ENCODE measurements at regions not wholly inside any gene's neighbourhood (a gene's known extent, or its start where the extent isn't known, plus 50 kb on each side); places are given as distances from the start of the nearest gene placed in this dataset.

DNA sequence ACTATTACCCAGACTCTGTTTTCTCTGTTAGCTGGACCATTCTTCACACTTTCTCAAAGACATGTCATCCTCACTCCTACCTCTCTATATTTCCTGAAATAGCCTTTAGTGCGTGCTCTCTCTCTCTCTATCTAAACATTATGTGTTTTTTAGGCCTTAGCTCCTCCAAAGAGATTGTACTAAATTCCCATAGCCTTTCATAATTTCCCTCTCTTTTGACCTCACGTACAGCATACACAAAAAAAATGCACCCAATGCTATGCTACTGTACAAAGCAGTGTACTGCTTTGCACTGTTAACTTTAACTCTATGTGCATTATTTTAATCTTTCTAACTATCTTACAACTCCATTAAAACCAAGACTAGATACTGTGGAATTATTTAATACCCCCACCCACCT, 288.4 kb downstream of the DAD1 start:
- no peak for DNase-seq (ENCODE audit: insufficient read length, low spot score, missing footprints)
- Histone ChIP-seq H3K36me3 (ENCODE audit: insufficient read depth, low read length) (no peaks in the 10 kb centered on the region), H3K4me3 (ENCODE audit: insufficient read depth, low read length) (no peak overlapping the region), H3K27ac (ENCODE audit: low read depth, low read length) (no peak overlapping the region), H4K20me1 (ENCODE audit: insufficient read depth, low read length) (no peaks in the 10 kb centered on the region), H3K9me3 (ENCODE audit: low read depth, low read length) (no peaks in the 10 kb centered on the region), H3K27me3 (ENCODE audit: insufficient read depth, low read length) (peaks cover 17% of the 10 kb centered on the region), H3K4me1 (ENCODE audit: insufficient read depth, low read length) (peaks cover 8% of the 10 kb centered on the region), H2AFZ (ENCODE audit: low read length) (no peak overlapping the region), H3K4me2 (ENCODE audit: insufficient read depth, low read length) (no peak overlapping the region), H3K79me2 (ENCODE audit: insufficient read depth, low read length) (no peaks in the 10 kb centered on the region)
- TF ChIP-seq, protein P1, sequence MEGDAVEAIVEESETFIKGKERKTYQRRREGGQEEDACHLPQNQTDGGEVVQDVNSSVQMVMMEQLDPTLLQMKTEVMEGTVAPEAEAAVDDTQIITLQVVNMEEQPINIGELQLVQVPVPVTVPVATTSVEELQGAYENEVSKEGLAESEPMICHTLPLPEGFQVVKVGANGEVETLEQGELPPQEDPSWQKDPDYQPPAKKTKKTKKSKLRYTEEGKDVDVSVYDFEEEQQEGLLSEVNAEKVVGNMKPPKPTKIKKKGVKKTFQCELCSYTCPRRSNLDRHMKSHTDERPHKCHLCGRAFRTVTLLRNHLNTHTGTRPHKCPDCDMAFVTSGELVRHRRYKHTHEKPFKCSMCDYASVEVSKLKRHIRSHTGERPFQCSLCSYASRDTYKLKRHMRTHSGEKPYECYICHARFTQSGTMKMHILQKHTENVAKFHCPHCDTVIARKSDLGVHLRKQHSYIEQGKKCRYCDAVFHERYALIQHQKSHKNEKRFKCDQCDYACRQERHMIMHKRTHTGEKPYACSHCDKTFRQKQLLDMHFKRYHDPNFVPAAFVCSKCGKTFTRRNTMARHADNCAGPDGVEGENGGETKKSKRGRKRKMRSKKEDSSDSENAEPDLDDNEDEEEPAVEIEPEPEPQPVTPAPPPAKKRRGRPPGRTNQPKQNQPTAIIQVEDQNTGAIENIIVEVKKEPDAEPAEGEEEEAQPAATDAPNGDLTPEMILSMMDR (IDR thresholded peaks at IDR 0.05; ENCODE audit: extremely low read depth, low read depth, low read length): no peak

DNA sequence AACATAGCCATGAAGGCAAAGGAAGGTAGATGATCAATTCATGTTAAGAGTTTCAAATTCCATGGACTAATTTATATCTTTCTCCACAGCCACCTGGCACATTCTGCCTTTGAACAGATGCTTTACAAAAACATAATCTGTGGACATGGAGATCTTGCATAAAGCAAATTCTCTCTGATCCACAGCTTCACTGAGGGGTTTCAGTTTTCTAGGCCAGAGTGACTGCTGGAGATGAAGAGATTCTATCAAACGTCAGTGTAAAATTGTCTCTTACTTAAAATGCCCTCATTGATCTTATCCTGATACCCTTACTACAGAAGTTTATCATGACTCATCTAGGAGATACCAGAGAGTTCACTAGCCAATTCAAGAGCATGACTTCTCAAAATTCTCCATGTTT, 291.6 kb downstream of the DAD1 start:
- H4K20me1 ChIP-seq (ENCODE audit: insufficient read depth, low read length): no peaks in the 10 kb centered on the region
- no peak overlapping the region for H3K4me2 ChIP-seq (ENCODE audit: insufficient read depth, low read length)
- TF ChIP-seq, protein P1 (IDR thresholded peaks at IDR 0.05; ENCODE audit: extremely low read depth, low read depth, low read length): no peak

DNA sequence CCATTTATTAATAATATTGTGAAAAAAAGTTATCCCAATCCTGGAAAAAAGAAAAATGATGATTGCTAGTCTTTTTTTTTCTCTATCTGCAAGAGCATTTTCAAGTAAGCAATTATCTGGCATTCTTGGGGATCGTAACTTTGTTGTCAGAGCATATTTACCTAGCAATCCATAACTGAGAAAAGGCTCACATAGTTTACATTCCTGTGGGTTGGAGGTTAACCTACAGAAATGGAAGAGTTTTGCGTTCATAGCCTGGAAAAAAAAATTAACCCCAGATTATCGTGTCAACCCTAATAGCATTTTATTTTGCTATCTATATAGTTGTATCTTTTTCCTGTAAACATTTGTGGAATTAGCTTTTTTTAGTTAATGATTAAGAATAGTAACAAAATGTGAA, 292.3 kb downstream of the DAD1 start:
- Histone ChIP-seq H3K4me1 (ENCODE audit: insufficient read depth, low read length) (peaks cover 4% of the 10 kb centered on the region), H2AFZ (ENCODE audit: low read length) (no peak overlapping the region), H3K27me3 (ENCODE audit: insufficient read depth, low read length) (peaks cover 7% of the 10 kb centered on the region), H3K79me2 (ENCODE audit: insufficient read depth, low read length) (no peaks in the 10 kb centered on the region), H3K9me3 (ENCODE audit: low read depth, low read length) (no peaks in the 10 kb centered on the region), H4K20me1 (ENCODE audit: insufficient read depth, low read length) (no peaks in the 10 kb centered on the region), H3K4me2 (ENCODE audit: insufficient read depth, low read length) (no peak overlapping the region), H3K4me3 (ENCODE audit: insufficient read depth, low read length) (no peak overlapping the region), H3K27ac (ENCODE audit: low read depth, low read length) (no peak overlapping the region), H3K36me3 (ENCODE audit: insufficient read depth, low read length) (no peaks in the 10 kb centered on the region)
- TF ChIP-seq, protein P1 (IDR thresholded peaks at IDR 0.05; ENCODE audit: extremely low read depth, low read depth, low read length): no peak
- no peak for DNase-seq (ENCODE audit: insufficient read length, low spot score, missing footprints)

More for the DNA sequence above, 291.6 kb downstream of the DAD1 start:
- H3K79me2 ChIP-seq (ENCODE audit: insufficient read depth, low read length): no peaks in the 10 kb centered on the region
- peaks cover 7% of the 10 kb centered on the region for H3K27me3 ChIP-seq (ENCODE audit: insufficient read depth, low read length)
- no peak overlapping the region for H3K4me3 ChIP-seq (ENCODE audit: insufficient read depth, low read length)
- DNase-seq (ENCODE audit: insufficient read length, low spot score, missing footprints): no peak
- no peak overlapping the region for H2AFZ ChIP-seq (ENCODE audit: low read length)
- H3K27ac ChIP-seq (ENCODE audit: low read depth, low read length): no peak overlapping the region
- H3K9me3 ChIP-seq (ENCODE audit: low read depth, low read length): no peaks in the 10 kb centered on the region
- peaks cover 4% of the 10 kb centered on the region for H3K4me1 ChIP-seq (ENCODE audit: insufficient read depth, low read length)
- no peaks in the 10 kb centered on the region for H3K36me3 ChIP-seq (ENCODE audit: insufficient read depth, low read length)

DNA sequence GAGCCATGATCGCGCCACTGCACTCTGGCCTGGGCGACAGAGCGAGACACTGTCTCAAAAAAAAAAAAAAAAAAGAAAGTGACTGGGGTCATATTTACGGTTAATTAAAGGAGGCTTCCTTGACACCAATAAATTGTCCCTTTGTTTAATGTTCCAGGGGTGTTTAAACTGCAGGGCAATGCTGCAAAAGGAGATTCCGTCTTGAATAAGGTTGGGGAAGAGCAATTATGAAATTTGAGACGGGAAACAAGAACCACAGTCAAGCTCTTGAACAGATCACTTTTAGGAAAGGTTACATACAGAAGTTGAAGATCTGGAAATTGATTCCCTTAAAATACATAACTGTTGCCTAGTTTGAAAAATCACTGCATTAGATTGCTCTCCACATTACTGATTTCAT, 292.9 kb downstream of the DAD1 start:
- Histone ChIP-seq H2AFZ (ENCODE audit: low read length) (no peak overlapping the region), H3K36me3 (ENCODE audit: insufficient read depth, low read length) (no peaks in the 10 kb centered on the region), H3K9me3 (ENCODE audit: low read depth, low read length) (no peaks in the 10 kb centered on the region), H3K4me2 (ENCODE audit: insufficient read depth, low read length) (no peak overlapping the region), H3K79me2 (ENCODE audit: insufficient read depth, low read length) (no peaks in the 10 kb centered on the region), H3K27ac (ENCODE audit: low read depth, low read length) (no peak overlapping the region), H3K4me3 (ENCODE audit: insufficient read depth, low read length) (no peak overlapping the region), H3K4me1 (ENCODE audit: insufficient read depth, low read length) (peaks cover 4% of the 10 kb centered on the region), H3K27me3 (ENCODE audit: insufficient read depth, low read length) (peaks cover 7% of the 10 kb centered on the region), H4K20me1 (ENCODE audit: insufficient read depth, low read length) (no peaks in the 10 kb centered on the region)
- TF ChIP-seq, protein P1 (IDR thresholded peaks at IDR 0.05; ENCODE audit: extremely low read depth, low read depth, low read length): no peak
- DNase-seq (ENCODE audit: insufficient read length, low spot score, missing footprints): no peak

All from osteoblast (primary cell).